Left ventricle myocardium inferior (tissue), 1 donor: ENCODE measurements at regions not wholly inside any gene's neighbourhood (a gene's known extent, or its start where the extent isn't known, plus 50 kb on each side); places are given as distances from the start of the nearest gene placed in this dataset.

Source experiments
- DNase-seq: peaks from one replicate; pipeline ENCODE4 v3.0.0-alpha.2; 2020
- H3K27ac ChIP-seq: fragments of 200-600 bp; replicated peaks from 2 replicates; pipeline ENCODE4 v1.8.0; 2021
- H3K27me3 ChIP-seq: fragments of 200-600 bp; 2 replicates; pipeline ENCODE4 v1.8.0; 2021; ENCODE audit warnings: low read depth
- H3K36me3 ChIP-seq: fragments of 200-600 bp; 2 replicates; pipeline ENCODE4 v1.8.0; 2021
- H3K4me1 ChIP-seq: fragments of 200-600 bp; 2 replicates; pipeline ENCODE4 v1.8.0; 2021
- H3K4me3 ChIP-seq: fragments of 200-600 bp; 2 replicates; pipeline ENCODE4 v1.8.0; 2021; ENCODE audit warnings: mild to moderate bottlenecking, moderate library complexity
- H3K9me3 ChIP-seq: fragments of 200-600 bp; replicated peaks from 2 replicates; pipeline ENCODE4 v1.8.0; 2021
- CTCF ChIP-seq: fragments of 200-600 bp; IDR thresholded peaks from 2 replicates; pipeline ENCODE4 v1.8.0; 2021; ENCODE audit warnings: antibody characterized with exemption, mild to moderate bottlenecking, borderline replicate concordance
- intact Hi-C: fragments of 100-400 bp; cut with micrococcal nuclease; formaldehyde crosslinking; loops from one replicate; pipeline ENCODE4 v1.11.0; 2022
- donor health status: DM: no; HTN: yes; CAD: no; lungs with severe emphysema.

GRCh38 chr10:118407026-118407425 lies 64.9 kb upstream of the FAM204A start:
- Histone ChIP-seq H3K36me3 (no peaks in the 10 kb centered on the region), H3K4me3 (no peak overlapping the region), H3K9me3 (no peaks in the 10 kb centered on the region), H3K27me3 (peaks cover 75% of the 10 kb centered on the region), H3K4me1 (no peaks in the 10 kb centered on the region), H3K27ac (no peak overlapping the region)
- DNase-seq: no peak
- intact Hi-C loops: no loop called here
- no peak for TF ChIP-seq CTCF

- no peak for TF ChIP-seq CTCF
- intact Hi-C loops: no loop called here
- Histone ChIP-seq H3K9me3 (peaks cover 4% of the 10 kb centered on the region), H3K4me3 (no peak overlapping the region), H3K36me3 (no peaks in the 10 kb centered on the region), H3K27me3 (peaks cover 65% of the 10 kb centered on the region), H3K4me1 (no peaks in the 10 kb centered on the region), H3K27ac (no peak overlapping the region)
- DNase-seq: no peak
These were observed 63.8 kb upstream of the FAM204A start for GRCh38 chr10:118405928-118406327.

- Histone ChIP-seq H3K36me3 (no peaks in the 10 kb centered on the region), H3K4me3 (no peak overlapping the region), H3K27ac (no peak overlapping the region), H3K27me3 (peaks cover 48% of the 10 kb centered on the region), H3K4me1 (no peaks in the 10 kb centered on the region), H3K9me3 (peaks cover 4% of the 10 kb centered on the region)
- TF ChIP-seq CTCF: no peak
- no peak for DNase-seq
- intact Hi-C loops: no loop called here
These were observed 61.8 kb upstream of the FAM204A start for GRCh38 chr10:118403967-118404366.

GRCh38 chr10:118401708-118402193 lies 59.6 kb upstream of the FAM204A start:
- Histone ChIP-seq H3K4me1 (no peaks in the 10 kb centered on the region), H3K4me3 (no peak overlapping the region), H3K27me3 (peaks cover 43% of the 10 kb centered on the region), H3K9me3 (peaks cover 4% of the 10 kb centered on the region), H3K36me3 (no peaks in the 10 kb centered on the region), H3K27ac (no peak overlapping the region)
- intact Hi-C loops: no loop called here
- no peak for TF ChIP-seq CTCF
- DNase-seq: no peak

- H3K4me1 ChIP-seq: no peaks in the 10 kb centered on the region
- DNase-seq: no peak
- peaks cover 4% of the 10 kb centered on the region for H3K9me3 ChIP-seq
- H3K36me3 ChIP-seq: no peaks in the 10 kb centered on the region
- peaks cover 4% of the 10 kb centered on the region for H3K27me3 ChIP-seq
- TF ChIP-seq CTCF: no peak
- intact Hi-C loops: no loop called here
- no peak overlapping the region for H3K4me3 ChIP-seq
- no peak overlapping the region for H3K27ac ChIP-seq
These were observed 55.3 kb upstream of the FAM204A start for GRCh38 chr10:118397391-118397790.

GRCh38 chr10:118395947-118396346 lies 53.8 kb upstream of the FAM204A start:
- H3K4me1 ChIP-seq: no peaks in the 10 kb centered on the region
- H3K9me3 ChIP-seq: no peaks in the 10 kb centered on the region
- no peak overlapping the region for H3K4me3 ChIP-seq
- peak overlapping the region; percentile 29 for H3K27ac ChIP-seq
- no peak for TF ChIP-seq CTCF
- H3K27me3 ChIP-seq: peaks cover 4% of the 10 kb centered on the region
- intact Hi-C loops: no loop called here
- no peak for DNase-seq
- H3K36me3 ChIP-seq: no peaks in the 10 kb centered on the region
